HG02798 (cell line): ENCODE measurements at regions not wholly inside any gene's neighbourhood (a gene's known extent, or its start where the extent isn't known, plus 50 kb on each side); places are given as distances from the start of the nearest gene placed in this dataset.

Source experiments
- ATAC-seq: cut with Tn5 transposase; IDR thresholded peaks from one replicate; pipeline ENCODE4 v1.9.1; 2021; ENCODE audit warnings: mild to moderate bottlenecking; ENCODE audit not compliant: unreplicated experiment, poor library complexity

- no peak for ATAC-seq
These were observed 126.3 kb downstream of the HFE start for GRCh38 chr6:26213334-26214075.

DNA sequence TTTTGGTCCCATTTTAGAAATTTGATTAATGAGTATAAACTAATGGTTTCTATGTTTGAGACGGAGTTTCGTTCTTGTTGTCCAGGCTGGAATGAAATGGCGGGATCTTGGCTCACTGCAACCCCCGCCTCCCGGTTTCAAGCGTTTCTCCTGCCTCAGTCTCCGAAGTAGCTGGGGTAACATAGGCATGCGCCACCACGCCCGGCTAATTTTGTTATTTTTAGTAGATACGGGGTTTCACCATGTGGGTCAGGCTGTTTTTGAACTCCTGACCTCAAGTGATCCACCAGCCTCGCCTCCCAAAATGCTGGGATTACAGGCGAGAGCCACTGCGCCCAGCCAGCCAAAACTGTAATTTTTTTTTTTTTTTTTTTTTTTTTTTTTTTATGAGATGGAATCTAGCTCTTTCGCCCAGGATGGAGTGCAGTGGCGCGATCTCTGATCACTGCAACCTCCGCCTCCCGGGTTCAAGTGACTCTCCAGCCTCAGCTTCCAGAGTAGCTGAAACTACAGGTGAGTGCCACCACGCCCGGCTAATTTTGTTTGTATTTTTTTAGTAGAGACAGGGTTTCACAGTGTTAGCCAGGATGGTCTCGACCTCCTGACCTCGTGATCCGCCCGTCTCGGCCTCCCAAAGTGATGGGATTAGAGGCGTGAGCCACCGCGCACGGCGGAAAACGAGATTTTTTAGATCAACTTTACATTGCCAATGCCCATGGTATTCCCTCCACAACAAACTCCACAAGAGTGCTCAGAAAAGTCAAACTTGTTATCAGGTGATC is 127.8 kb downstream of the HFE start:
- ATAC-seq: no peak

GRCh38 chr6:26215585-26216358 is 128.5 kb downstream of the HFE start:
- ATAC-seq: no peak

GRCh38 chr6:26216359-26216885 is 129.2 kb downstream of the HFE start:
- peak; percentile 80 for ATAC-seq

- no peak for ATAC-seq
These were observed 129.9 kb downstream of the HFE start for GRCh38 chr6:26216886-26217713.

DNA sequence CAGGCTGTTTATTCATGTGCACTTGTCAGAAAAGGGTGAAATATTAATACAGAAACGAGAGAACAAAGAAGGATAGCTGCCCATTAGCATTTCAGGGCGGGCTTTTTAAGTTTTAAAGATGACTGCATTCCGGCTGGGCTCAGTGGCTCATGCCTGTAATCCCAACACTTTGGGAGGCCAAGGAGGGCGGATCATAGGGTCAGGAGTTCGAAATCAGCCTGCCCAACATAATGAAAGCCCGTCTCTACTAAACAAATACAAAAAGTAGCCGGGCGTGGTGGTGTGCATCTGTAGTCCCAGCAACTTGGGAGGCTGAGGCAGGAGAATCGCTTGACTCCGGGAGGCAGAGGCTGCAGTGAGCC is 130.5 kb downstream of the HFE start:
- ATAC-seq: no peak

GRCh38 chr6:26218824-26219223 is 131.6 kb downstream of the HFE start:
- no peak for ATAC-seq

DNA sequence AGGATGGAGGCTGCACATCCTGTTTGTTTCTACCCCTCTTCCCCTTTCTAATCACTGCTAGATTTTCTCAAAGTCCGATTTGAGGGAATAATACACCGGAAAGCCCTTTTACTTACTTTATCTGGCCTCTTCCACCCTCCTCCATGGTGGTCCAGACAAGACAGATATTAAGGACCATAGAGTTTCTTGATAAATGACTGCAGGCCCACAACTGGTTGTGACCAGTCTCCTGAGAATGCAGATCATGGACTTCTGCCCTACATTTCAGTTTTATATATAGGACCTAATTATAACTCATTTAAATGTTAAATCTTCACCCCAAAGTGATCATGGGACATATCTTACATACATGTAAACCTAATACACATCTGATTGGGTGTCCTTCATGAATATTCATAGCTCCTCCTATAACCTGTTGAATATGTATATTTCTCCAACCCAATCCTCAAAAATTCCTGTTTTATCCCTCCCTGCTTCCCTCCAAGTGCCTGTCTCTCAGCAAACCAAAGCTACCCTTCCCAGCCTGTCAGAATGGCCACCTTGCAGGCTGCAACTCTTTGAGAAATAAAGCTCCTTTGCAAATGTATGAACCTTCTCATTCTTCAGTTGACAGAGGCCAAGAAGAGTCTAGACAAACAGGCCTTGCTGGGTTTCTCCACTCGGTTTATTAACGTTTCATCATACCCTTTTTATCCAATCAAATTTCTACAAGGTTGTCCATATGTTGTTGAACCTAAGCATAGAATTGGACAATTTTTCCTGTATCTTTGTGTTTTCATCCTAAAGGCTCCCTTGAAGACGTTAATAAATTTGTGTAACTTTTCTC is 133.1 kb downstream of the HFE start:
- ATAC-seq: no peak

DNA sequence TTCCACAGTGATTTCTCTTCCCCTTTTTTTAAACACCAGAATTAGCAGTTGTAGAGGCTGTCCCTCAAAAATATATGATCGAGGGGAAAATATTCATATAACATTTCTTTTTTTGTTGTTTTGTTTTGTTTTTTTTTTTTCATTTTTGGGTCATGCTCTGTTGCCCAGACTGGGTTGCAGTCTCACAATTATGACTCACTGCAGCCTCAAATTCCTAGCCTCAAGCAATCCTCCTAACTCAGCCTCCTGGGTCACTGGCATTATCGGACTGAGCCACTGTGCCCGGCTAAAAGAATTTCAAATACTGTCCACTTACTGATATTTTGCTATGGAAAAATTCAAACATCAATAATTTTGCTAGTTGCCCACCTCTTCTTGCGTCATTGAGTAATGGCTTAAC is 134.0 kb downstream of the HFE start:
- ATAC-seq: no peak

DNA sequence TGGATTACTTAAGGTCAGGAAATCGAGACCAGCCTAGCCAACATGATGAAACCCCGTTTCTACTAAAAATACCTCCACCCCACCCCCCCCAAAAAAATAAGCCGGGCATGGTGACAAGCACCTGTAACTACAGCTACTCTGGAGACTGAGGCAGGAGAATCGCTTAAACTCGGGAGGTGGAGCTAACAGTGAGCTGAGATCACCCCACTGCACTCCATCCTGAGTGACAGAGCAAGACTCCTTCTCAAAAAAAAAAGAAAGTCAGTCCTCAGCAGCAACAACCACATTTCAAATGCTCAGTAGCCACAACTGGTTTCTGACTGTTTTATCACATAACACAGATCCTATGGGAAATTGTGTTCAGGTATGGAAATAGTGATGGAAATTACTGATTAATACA is 135.3 kb downstream of the HFE start:
- ATAC-seq: no peak

GRCh38 chr6:26223228-26223627 is 136.0 kb downstream of the HFE start:
- ATAC-seq: no peak

GRCh38 chr6:26223650-26224546 is 136.7 kb downstream of the HFE start:
- peak; percentile 80 for ATAC-seq

GRCh38 chr6:26224547-26224912 is 137.3 kb downstream of the HFE start:
- ATAC-seq: no peak

GRCh38 chr6:26224940-26225847 is 138.0 kb downstream of the HFE start:
- ATAC-seq: no peak

DNA sequence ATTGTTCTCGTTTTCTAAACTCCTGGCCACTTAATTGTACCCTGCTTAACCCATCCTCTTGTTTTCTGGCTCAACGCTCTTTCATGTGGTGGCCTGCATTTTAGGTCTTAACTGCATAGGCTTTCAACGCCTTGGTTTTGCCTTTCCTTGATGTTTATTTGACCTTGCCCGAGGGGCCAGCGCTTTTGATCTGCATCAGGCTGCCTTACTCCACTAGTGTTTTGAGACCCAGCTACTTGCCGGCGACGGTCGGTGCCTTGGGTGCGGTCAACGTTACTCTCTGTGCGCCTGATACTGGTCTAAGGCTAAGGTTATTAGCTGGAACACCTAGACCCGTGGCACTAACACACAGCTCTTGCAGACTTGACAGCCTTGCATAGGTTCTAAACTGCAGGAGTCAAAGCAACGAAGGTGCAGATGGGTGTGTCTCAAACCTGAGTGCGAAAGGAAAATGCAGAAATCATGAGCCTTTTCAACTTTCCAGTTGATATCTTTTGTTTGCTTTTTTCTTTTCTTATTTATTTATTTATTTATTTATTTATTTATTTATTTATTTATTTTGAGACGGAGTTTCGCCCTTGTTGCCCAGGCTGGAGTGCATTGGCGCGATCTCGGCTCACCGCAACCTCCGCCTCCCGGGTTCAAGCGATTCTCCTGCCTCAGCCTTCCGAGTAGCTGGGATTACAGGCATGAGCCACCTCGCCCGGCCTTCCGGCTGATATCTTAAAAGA is 138.8 kb downstream of the HFE start:
- no peak for ATAC-seq

GRCh38 chr6:26226579-26226967 is 138.4 kb upstream of the BTN3A2 start:
- no peak for ATAC-seq

- no peak for ATAC-seq
These were observed 134.6 kb upstream of the BTN3A2 start for GRCh38 chr6:26230351-26230750.
